Right ventricle myocardium superior (tissue), 1 donor: ENCODE measurements at regions not wholly inside any gene's neighbourhood (a gene's known extent, or its start where the extent isn't known, plus 50 kb on each side); places are given as distances from the start of the nearest gene placed in this dataset.

ENCODE experiments used
- ATAC-seq: fragments of 200-7000 bp; cut with Tn5 transposase; one replicate; pipeline ENCODE4 v1.9.1; 2020; ENCODE audit warnings: mild to moderate bottlenecking; ENCODE audit not compliant: poor library complexity
- DNase-seq: peaks from one replicate; pipeline ENCODE4 v3.0.0-alpha.2; 2020
- intact Hi-C: fragments of 100-400 bp; cut with DNase I; formaldehyde crosslinking; loops from one replicate; pipeline ENCODE4 v1.11.2; 2022
- donor health status: DM: no; HTN: yes; CAD: no; lungs with severe emphysema.

GRCh38 chr9:6703898-6704639 is 53.7 kb upstream of the KDM4C start:
- intact Hi-C loops, result no loop called here
- DNase-seq, result peak; percentile 95
- peak; percentile 99 for ATAC-seq

DNA sequence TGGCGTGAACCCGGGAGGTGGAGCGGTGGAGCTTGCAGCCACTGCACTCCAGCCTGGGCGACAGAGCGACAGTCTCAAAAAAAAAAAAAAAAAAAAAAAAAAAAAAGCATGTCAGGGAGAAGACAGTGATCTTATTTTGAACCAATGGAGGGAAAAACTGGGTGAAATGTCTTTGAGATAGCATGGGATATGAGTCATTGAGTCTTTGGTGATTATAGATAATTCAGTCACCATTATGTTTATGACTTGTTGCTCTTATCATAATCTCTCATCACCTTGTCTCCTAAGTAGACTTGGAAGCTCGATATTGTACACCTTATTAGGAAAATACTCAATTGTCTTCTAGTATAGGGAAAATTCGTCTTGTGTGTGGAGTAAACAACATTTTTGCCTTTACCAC is 55.1 kb upstream of the KDM4C start:
- no peak for ATAC-seq
- intact Hi-C loops, result no loop called here

GRCh38 chr9:6696178-6696577 is 50.6 kb upstream of the GLDC start:
- intact Hi-C loops, result no loop called here
- DNase-seq, result no peak
- no peak for ATAC-seq

More for the DNA sequence above, 55.1 kb upstream of the KDM4C start:
- DNase-seq, result no peak

GRCh38 chr9:6695121-6695814 is 49.7 kb upstream of the GLDC start:
- intact Hi-C loops, result no loop called here
- no peak for DNase-seq
- no peak for ATAC-seq
